Renal cortical epithelial cell (primary cell): ENCODE measurements at regions not wholly inside any gene's neighbourhood (a gene's known extent, or its start where the extent isn't known, plus 50 kb on each side); places are given as distances from the start of the nearest gene placed in this dataset.

Source experiments
- DNase-seq: peaks from one replicate; pipeline ENCODE4 v3.0.0-alpha.2; 2011; ENCODE audit warnings: low read depth

DNA sequence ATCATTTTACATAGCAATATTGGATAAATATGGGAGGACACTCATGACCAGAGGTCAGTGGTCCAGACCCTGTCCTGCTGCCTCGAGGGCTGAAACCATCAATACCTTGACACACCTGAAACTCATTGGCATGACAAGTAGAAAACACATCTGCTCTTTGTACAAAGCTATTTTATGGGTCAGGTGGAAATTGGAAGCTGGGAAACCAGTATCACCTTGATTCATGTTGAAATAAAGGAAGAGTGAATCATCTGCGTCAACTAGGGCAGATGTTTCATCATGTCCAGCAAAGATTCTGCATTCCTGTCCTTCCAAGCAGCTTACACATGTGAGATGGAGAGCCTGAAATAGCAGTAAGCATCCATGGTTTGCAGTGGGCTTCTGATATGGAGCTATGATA lies 80.0 kb upstream of the ERBB4 start:
- peak; percentile 41 for DNase-seq

DNA sequence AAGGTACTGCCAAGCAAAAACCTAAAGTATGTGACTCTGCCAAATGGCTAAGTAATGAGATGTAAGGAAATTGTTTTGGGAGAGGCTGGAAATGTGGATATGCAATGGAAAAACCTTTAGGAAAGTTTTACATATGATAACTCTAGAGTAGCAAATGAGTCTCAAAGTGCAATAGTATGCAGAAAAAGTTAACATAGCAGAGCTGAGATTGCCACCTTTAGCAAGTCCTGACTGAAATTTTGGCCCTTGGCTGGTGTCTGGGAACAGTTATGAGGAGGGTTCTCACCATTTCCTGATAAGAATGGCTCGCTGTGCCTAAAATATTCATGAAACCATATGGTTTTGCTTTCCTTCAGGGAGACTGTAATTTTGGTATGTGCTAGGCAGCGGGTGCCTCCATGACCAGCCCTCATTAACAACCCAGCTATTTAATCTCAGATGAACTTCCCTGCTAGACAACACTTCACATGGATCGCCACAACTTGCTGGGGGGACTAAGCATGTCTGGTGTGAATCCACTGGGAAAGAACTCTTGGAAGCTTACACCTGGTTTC lies 72.3 kb upstream of the ERBB4 start:
- no peak for DNase-seq

DNA sequence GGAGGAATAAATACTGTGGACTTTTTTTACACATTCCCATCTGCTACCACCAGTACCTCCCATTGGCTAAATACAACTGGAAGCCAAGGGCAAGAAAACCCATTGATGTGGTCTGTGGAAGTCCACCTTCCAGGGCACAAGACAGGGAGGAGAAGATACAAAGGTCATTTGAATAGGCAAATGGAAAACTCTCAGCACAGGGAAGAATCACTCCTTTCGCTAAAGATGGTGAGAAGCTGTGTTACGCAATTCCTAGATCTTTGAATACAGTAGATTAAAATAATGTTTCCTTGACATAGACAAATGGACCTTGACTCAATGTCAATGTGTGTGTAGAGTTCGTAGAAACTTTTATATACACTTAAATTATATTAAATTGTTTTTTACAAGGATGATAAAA lies 70.9 kb upstream of the ERBB4 start:
- no peak for DNase-seq

DNA sequence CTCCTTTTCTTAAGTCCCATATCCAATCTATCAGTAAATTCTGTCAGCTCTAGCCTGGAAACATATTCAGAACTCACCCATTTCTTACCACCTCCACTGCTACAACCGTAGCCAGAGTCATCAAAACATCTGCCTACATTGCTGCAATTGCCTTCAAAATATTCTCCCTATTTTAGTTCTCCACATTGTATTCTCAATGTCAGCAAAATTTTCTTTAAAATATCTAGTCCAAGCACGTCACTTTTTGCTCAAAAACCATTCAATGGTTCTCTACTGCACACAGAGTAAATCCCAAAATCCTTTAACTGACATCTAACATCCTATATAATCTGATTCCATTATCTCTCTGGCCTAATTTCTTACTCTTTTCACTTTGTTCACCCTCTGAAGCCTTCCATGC lies 68.5 kb upstream of the ERBB4 start:
- no peak for DNase-seq

DNA sequence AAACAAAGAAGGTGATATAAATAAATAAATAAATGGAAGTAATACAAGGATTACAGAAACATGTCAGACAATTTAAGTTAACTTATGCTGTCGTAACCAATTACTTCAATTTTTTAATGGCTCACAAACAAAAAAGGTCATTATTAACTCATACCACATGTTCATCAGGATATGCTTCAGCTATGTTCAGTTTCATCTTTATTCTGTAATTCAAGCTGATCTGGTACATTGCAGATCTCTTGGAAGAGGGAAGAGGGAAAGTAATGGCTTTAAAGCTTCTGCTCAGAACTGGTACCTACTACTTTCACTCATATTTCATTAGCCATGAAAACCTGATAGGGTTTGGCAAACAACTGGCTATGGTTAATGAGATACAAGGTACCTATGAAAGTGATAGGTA lies 67.6 kb upstream of the ERBB4 start:
- no peak for DNase-seq

DNA sequence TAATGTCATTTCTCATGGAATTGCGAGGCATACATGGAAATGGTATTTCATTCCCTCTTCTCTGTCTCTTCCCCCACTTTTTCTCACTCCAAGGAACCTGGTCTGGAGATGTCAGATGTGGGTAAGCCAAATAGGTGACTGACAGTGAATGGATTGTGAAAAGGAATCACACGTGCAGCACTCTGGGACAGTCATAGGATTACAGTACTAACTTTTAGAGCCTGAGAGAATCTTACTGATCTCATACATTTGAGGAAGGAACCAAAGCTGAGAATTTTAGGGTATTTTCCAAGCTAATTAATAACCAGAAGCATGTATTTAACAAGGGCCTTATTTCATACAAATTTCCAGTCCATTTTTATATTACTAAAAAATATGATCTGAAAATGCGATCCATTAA lies 58.1 kb upstream of the ERBB4 start:
- no peak for DNase-seq

DNA sequence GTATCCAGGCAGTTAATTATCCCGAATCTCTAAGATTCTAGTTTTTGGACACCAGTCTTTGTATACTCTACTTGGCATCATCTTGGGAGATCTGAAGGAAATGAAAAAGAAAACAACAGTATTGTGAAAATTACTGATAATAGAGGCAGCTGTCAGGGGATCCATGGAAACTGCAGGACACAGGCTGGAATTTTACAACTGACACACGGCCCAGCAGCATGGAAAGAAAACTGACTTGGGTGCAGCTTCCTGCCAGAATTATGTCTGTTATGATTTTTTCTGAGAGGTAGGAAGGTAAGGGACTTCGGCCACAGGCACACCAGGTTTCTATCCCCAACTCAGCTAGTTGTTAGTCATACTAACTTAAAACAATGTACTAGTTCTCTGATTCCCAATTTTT lies 57.7 kb upstream of the ERBB4 start:
- DNase-seq, result no peak

DNA sequence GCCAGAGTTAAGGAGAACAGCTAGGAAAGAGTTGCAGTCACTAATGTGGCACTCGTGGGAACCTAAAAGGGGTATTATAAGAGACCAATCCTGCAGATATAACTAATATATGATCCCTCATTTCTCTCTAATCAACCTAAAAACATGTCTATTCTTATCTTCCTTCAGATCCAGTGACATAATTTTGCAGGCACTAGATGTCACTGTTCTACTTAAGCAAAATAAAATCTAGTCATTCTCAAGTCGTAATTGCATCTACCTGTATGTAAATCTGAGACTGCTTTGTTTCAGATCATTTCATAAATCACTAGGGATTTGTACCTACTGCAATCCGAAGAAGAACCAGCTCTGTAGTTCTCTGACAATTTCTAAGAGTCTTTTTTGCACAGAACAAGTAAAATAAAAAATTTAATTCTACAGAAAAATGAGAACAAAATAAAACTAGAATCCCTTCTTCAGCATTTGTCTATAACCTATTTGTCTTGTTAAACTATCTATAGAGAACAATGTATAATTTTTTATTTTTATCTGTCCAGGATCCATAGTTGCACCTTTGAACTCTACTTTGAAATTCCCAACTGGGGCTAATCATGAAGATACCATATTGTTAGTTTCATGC lies 56.5 kb upstream of the ERBB4 start:
- peak; percentile 68 for DNase-seq

DNA sequence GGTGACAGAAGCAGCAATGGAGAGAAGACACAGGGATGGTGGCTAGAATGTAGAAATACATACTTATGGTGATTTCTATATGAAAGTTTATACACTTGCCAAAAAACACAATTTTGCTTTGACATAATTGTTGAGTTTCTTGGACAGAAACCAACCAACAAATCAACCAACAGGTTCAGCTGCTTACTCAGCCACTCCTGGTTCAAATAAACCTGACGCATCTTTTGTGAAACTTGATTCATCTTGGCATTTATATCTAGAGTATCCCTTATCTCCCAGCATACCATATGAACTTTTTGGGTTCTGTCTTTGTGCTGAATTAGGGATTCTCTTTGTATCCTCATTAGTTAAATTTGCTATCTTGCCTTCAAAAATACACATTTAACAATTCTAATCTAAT lies 54.1 kb upstream of the ERBB4 start:
- DNase-seq, result no peak
